ENCODE measurements at regions not wholly inside any gene's neighbourhood (a gene's known extent, or its start where the extent isn't known, plus 50 kb on each side); places are given as distances from the start of the nearest gene placed in this dataset.
"Not testable (repeated sequence)": the region's sequence is repeated elsewhere in the genome, so short reads cannot be mapped to it uniquely, and the experiment has no call there.

DNA sequence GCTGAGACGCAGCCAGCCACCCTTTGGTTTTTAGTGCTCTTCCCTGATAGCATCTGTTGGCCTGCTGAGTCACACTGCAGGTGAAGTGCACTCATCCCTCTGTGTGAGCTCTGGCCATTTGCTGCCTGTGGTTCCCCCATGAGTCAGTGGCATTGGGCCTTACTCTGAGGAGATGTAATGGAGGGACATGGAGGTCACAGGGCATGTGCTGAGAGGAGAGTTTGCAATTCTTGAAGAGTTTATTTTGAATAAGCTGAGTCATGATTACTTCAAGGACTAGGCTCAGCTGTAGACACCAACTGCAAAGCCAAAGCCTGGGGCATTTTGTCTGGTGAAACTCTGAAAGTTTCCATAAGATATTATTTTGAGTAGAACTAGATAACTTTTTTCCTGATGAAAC lies 200.3 kb downstream of the BCL2L11 start:
- not testable (repeated sequence) for DNase-seq

DNA sequence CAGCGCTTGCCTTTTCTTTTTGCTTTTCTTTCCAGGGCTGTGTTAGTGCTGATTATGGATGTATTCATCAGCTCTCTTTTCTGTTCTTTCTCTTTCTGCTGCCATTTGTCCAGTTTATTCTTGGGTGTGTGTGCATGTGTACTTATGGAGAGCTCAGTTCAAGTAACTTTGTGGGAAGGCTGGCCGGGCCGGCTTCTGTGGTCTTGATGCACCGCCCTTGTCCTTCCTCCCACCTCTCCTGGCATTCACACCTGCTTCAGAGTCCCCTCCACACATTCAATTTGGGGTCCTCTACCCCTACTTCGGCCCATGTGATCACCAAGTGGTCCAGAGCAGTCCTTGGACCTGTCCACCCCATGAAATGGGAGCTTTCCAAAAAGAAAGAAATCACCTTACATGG lies 202.7 kb downstream of the BCL2L11 start:
- DNase-seq = not testable (repeated sequence)

DNA sequence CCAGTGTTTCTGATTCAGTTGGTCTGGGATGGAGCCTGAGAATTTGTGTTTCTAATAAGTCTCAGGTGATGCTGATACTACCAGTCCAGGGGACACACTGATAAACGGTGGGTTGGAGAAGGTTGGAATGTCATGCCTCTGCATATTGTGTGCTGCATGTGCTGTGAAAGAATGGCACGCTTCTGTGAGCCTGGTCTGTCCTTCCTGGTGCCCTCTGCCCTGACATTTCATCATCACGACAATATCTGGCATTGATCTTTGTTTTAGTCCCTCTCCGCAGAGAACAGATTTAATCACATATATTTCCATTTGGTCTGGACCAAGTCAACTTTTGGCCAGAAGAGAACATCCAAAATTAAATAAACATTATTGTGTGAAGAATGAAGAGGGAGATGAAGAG lies 207.0 kb downstream of the BCL2L11 start:
- not testable (repeated sequence) for DNase-seq

DNA sequence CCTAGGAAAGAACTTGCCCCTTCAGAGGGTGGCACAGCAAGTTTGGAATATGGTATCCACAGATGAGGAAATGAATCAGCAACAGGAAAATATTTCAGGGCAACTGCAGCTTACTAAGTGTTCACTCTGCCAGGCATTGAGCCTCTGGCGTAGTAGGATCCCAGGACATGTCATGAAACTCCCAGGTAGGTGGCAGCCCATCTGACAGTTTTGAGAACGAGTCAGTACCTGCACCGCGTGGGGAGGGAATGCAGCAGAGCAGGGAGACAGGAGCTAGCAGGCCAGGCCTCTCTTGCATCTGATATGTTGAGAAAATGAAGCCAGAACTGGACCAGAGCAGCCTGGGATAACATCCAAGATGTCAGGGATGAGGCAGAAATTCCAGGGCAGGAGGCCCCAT lies 208.6 kb downstream of the BCL2L11 start:
- DNase-seq = not testable (repeated sequence)

DNA sequence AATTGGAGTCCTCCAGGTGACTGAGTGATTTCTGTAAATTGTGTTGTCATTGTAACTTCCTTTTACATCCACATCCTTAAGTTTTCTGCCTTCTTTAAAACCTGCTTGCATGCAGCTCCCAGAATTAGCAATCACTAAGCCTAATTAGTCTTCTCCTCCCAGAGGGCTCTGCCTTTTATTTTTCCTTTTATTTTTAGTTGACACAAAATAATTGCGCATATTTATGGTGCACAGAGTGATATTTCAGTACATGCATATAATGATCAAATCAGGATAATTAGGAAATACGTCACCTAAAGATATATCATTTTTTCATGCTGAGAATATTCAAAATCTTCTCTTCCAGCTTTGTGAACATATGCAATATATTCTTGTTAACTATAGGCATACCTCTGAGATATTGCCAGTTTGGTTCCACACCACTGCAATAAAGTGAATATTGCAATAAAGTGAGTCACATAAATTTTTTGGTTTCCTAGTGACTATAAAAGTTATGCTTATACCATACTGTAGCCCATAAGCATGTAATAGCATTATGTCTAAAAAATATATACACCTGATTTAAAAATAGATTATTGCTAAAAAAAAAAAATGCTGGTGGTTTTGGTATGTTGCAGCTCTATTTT lies 210.5 kb downstream of the BCL2L11 start:
- not testable (repeated sequence) for DNase-seq

DNA sequence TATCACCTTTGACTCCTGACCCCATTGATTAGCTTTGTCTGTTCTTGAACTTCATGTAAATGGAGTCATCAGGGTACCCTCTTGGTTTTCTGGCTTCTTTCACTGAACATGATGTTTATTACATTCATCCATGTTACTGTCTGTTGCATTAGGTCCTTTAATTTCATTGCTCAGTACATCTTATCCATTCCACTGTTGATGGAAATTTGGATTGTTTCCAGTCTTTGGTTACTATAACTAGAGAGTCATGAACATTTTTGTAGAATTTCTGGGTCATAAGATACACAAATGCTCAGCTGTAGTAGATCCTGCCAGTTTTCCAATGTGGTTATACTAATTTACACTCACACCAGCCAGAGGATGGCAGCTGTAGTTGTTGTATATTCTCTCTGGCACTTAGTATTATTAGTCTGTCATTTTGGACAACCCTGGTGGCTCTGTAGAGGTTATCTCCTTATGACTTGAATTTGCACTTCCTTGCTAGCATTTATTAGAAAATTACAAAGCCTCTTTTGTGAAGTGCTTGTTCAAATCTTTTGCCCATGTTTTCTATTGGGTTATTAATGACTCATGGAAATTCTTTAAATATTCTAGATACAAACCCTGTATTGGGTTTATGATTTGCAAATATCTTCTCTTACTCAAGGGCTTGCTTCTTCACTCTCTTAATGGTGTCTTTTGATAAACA lies 214.7 kb downstream of the BCL2L11 start:
- not testable (repeated sequence) for DNase-seq

DNA sequence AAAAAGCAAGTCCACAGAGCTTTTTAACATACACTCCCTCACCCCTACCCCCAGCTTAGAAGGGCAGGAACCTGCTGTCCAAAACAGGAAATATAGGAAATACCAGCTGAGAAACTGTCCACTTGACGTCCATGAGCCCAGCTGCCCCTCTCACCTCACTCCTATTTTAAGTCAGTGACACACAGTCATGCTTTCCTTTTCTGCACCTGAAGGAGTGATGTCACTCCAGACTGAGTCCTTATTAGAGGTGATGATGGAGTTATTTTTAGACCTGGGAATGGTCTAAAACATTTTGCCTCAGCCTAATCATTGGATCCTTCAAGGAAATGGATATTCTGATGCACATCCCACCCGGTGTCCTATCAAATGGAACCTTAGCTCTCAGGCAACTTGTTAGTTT lies 217.8 kb downstream of the BCL2L11 start:
- not testable (repeated sequence) for DNase-seq

DNA sequence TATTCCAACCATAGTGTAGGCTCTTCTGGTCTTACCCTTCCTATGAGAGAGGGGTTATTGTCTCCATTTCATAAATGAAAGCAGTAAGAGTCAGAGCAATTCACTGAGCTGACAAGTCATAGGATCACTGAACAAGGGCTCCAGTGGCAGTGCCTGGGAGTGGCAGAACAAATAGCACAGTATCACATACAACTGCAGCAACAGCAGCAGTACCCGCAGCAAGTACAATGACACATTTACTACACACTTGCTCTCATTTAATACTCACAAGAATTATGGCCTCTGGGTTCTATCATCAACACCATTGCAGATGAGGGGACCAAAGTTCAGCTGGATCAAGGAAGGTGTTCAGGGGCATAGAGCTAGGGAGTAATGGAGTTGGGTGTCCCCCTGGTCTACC lies 218.8 kb downstream of the BCL2L11 start:
- DNase-seq = not testable (repeated sequence)

DNA sequence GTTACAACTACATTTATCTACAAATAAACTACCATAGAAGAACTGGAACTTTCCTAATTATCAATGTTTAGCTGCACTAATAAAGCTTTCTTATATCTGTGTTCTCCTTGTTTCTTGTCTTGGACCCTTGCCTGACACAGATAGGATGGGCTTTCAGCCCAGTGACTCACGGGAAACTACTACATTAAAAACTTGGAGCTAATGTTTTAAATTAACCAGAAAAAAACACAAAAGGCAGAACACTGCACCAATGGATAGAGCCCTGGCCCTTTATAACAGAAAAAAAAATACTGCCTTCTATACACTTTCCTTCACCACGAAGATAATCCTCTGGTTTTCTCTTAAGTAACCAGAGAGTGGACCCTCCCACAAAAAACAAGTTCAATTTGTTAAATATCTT lies 223.9 kb downstream of the BCL2L11 start:
- not testable (repeated sequence) for DNase-seq

DNA sequence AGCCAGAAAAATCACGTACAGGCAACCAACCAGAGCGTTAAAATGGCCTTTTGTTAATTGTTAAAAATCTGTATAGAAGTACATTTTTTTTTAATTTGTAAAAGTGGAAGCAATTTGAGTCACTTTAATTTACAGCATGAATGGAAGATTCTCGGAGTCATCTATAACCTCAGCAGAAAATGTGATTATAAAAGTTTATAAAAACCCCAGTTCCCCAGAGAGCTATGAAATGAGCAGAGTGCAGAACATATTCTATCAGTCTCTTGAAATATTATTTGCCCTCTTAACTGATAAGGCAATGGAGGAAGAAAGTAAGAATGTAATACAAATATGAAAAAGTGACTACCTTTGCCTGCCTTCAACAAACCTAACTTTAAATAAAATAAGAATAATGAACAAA lies 224.7 kb downstream of the BCL2L11 start:
- not testable (repeated sequence) for DNase-seq

DNA sequence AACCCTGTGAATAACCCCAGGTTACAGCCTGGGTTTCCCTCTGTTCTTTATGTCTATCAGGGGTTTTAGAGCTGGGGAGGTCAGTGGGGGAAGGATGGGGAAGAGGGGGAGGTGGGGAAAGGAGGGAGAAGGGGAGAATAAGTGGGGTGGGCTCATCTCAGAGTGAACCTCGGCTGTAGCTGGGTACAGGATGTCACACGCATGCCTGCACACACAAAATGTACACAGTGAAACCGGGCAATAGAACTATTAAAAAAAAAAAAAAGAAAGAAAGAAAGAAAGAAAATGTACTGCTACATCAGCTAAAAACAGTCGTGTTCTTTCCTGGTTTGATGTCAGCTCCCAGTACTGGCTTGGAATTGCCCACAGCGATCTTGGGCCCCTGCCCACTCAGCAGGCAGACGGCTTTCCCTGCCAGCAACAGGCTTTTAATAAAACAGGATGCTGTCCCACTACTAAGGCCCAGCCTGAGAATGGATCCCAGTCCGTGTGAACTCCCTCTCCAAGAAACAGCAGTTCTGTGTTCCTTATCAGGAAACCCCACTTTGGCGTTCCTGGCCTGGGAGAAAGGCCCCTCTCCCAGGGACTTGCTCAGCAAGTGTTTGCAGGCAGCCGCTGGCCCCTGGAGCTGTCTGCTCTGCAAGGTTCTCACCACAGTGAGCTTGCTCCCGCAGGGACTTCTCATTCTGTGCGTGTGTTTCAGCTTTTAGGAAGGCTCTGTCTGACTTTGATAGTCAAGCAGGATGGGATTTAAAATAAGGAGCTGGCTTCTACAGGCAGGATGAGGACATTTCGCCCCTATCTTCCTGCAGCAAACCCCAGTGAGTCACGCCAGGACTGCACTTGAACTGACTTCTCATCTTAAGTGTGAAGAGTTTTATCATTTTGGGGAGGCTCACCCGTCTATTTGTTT lies 225.6 kb downstream of the BCL2L11 start:
- not testable (repeated sequence) for DNase-seq

DNA sequence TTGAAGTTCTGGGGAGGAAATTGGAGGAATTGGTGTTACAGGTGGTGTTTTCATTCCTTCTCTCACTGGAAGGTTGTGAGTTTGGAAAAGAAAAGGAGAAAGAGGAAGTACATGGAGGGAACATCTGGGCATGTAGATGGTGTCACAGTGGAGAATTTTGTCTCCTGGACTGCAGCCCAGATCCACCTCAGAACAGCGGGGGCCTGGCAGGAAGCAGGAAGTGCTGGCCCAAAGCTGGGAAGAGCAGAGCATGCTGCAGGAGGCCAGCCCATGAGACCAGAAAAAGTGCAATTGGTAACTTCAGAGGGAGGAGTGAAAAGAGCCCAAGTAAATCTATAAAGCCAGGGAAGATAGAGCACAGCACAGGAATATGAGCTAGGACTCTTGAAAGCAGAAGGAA lies 227.0 kb downstream of the BCL2L11 start:
- not testable (repeated sequence) for DNase-seq

DNA sequence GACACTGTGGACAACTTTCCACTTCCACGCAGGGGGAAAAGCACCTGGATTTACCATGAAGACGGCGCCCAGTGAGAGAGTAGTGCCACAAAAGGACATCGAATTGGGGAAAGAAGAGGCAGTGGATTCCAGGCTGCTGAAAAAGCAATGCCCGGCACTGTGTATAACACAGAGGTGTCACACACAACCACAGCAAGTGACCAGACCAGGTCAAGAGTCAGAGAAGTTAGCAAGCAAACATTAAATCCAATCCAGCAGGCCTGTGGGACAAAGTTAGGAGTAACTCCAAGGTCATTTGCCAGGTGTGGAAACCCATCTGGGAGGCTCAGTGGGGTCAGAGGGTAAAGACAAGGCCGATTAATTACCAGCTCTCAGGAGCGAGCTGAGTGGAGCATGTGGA lies 227.6 kb downstream of the BCL2L11 start:
- not testable (repeated sequence) for DNase-seq

DNA sequence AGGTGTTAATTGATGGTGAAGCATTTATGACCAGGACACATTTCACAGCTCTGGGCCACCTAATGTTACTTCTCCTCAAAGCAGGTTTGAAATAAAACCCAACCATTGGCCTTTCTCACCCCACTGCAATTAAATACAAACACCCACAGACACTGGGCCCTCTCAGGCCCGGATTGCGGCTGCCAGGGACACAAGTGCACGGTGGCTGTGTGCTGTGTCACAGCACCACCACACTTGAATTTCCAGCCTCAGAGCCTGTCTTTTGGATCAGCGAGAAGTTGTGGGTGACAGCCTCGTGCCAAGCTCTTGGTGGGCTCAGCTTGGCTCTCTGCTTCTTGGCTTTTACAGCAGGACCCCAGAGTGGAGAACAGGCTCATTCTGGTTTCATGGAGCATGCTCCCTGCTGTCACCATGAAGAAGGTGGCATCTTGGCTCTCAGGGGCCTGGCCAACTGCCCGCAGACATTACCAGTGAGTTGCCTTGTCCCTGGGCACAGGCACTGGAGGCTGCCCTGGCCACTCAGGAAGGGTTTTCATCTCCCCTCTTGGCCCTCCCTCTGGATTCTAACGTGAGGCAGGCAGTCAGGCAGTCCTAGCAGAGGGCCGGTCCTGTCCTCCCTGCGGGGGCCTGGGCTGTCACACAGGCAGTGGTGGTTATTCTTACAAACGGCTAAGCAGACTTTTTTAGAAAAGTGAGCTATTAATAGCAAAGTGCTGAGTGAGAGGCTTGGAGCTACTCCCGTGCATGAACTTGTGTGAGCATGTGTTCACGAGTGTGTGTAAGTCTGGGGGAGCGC lies 234.5 kb downstream of the BCL2L11 start:
- not testable (repeated sequence) for DNase-seq

DNA sequence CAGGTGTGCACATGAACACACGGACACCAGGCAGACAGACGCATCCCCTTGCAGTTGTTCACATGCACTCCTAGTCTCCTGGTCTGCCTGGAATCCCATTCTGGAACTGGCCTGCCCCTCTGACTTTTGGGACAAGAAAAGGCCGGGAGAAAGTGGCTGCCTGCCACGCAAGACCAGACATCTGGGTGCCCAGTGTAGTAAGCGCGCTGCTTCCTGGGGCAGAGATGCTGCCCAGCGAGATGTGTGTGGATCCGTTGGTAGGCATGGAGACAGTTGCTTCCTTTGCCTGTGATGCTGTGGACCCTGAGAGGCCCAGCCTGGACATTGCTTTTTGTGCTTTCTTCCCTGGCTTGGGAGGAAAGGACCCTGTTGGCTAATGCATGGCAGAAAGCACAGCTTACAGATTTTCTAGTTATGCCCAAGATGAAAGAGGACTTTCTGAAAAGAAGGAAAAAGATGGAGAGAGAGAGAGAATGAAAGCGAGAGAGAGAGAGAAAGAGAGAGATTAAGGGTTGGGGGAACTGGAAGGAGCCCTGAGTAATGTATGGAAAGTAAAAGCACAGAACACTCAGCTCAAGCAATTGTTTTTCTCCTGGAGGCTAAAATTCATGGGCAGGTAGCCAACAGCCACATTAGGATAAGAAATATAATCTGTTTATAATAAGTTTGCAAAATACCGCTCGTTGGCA lies 235.3 kb downstream of the BCL2L11 start:
- DNase-seq = not testable (repeated sequence)

DNA sequence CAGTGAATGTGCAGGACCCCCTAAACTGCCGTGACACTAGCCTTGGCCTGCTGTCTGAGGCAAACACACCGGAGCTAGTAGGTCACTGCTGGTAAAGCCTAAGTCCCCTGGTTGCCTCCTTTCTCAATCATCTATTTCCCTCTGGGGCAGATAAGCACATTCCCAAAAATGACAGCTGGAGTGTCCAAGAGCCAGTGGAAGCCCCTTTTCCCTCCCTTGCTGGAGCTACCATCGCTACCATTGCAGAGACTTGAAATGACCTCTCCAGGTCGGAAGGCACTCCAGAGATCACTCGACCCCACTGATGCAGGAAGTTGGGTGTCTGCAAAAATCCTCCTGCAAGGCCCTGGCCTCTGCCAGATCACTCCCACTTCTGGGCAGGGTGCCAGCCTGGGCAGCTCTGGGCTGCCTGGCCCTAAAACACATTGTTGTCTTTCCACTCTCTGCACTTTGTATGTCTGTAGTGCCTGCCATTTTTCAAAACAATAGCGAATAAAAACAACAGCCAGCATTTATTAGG lies 235.9 kb downstream of the BCL2L11 start:
- not testable (repeated sequence) for DNase-seq

DNA sequence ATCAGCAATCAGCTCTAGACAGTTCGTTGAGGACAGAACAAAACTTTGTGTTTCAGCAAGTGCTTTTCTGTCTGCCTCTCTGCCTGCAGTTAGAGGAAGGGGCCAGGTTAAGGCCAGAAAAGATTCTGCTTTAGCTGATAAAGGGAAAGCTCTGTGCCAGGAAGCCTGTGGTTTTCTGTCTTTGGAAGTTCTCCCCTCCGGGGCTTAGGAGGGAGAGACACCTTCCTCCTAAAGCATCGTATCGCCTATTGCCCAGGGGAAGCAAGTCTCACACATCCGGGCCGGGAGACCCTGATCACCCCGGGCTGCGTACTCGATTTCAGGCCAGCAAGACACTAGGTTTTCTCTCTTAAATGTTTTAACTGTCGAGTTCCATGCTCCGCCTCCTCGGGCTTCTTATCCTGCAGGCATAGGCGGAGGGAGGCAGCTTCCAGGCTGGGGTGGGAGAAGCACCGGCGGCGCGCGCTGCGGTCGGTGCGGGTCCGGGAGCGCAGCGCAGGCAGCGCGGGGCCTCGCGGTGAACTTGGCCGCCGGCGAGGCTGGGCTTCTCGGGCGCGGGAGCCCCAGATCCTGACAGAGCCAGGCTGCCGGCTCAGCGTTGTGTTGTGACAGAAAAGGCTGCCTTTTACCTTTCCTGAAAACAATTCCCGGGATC lies 245.4 kb downstream of the BCL2L11 start:
- DNase-seq = not testable (repeated sequence)

DNA sequence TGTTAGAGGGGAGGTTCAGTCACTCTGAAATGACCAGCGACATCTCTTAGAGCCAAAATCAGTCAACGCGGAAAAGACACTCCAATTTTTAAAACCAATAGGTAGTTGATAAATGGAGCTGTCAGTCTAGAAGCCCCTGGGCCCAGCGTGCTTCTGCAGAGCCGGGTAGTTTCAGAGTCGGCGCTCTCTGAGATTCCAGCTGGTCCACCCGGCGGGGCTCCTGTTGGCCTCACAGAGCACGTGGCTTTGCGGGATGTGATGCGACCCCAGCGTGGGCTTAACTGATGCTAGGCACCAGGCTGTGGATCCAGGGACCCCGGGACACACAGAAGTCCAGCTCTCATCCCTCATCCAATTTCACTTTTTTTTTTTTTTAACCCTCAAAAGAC lies 245.9 kb downstream of the BCL2L11 start:
- not testable (repeated sequence) for DNase-seq

DNA sequence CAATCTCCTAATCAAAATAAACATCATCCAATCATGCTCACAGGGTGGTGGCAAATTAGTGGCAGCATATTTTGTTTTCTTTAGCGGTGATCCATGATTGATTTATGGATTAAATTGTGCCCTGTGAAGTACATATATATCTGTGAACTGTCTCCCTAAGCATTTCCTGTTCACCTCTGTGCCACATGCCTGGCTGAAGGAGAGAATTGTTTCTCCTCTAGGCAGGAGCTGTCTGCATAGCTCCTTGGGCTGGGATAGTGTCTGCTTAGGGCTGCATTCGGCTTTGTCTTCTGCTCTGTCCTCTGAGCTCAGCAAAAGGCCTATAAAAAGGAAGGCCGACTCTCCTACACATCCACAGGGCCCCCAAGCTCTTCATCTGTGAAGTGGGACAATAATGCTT lies 246.4 kb downstream of the BCL2L11 start:
- not testable (repeated sequence) for DNase-seq

DNA sequence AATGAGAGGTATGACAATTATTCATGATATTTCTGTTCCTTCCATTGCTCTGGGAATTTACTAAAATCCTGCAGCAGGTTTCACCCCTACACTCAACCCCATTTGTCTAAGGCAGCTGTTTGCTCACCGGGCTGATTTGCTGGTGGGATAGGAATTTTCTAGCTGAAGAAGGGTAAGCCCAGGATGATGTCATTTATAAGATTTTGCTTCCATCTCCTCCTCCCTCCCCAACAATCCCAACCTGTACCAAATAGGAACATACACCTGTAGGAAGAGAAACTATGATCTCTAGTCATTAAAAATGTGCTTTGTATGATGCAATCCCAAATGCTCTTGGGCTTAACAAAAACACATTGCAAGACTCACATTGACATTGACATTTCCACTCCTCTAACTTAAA lies 247.2 kb downstream of the BCL2L11 start:
- not testable (repeated sequence) for DNase-seq

DNA sequence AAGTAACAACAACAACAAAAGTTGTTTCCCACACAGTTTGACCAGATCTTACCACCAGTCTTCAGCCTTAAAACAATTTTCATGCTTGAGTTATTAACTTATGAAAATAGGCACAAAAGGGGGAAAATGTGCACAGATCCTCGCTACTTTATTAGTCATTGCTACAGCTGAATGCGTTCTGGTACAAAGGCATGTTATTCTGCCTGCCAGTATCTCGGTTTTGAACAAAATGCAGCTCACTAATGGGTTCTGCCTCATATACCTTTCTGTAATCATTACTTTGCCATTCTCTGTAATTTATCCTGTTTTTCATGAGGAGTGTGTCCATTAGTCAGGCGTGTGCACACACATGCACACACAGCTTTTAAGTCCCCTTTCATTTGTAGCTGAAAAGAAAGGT lies 247.6 kb downstream of the BCL2L11 start:
- not testable (repeated sequence) for DNase-seq
